Heart left ventricle (tissue), 16 donors: ENCODE measurements at regions not wholly inside any gene's neighbourhood (a gene's known extent, or its start where the extent isn't known, plus 50 kb on each side); places are given as distances from the start of the nearest gene placed in this dataset.

Source experiments
- ATAC-seq, 4 donors: fragments of 200-7000 bp; cut with Tn5 transposase; one replicate each; pipeline ENCODE4 v1.9.1; 2020 to 2022; ENCODE audit warnings: moderate library complexity in 4 of 4, mild to moderate bottlenecking in 3 of 4, moderate number of reproducible peaks in 1 of 4
- DNase-seq, 5 donors: peaks; one replicate each; pipeline ENCODE4 v3.0.0-alpha.2; 2020
- H3K27ac ChIP-seq, 12 donors: fragments of 200-600 bp; sonication (generic) in 4 of 12; one replicate each; pipeline versions ENCODE4 v1.5.0 to v1.8.0; 2016 to 2022; ENCODE audit warnings: mild to moderate bottlenecking in 2 of 12
- H3K27me3 ChIP-seq, 9 donors: fragments of 200-600 bp; sonication (generic) in 2 of 9; one replicate each; pipeline versions ENCODE4 v1.5.1 to v1.8.0; 2016 to 2022; ENCODE audit warnings: mild to moderate bottlenecking in 3 of 9
- H3K36me3 ChIP-seq, 9 donors: fragments of 200-600 bp; sonication (generic) in 2 of 9; one replicate each; pipeline versions ENCODE4 v1.5.0 to v1.8.0; 2018 to 2022; ENCODE audit warnings: mild to moderate bottlenecking in 2 of 9
- H3K4me1 ChIP-seq, 12 donors: fragments of 200-600 bp; sonication (generic) in 4 of 12; one replicate each; pipeline versions ENCODE4 v1.5.0 to v1.8.0; 2016 to 2022; ENCODE audit warnings: mild to moderate bottlenecking in 3 of 12
- H3K4me3 ChIP-seq, 12 donors: fragments of 200-600 bp; sonication (generic) in 4 of 12; one replicate each; pipeline versions ENCODE4 v1.5.0 to v1.8.0; 2017 to 2022; ENCODE audit warnings: mild to moderate bottlenecking in 9 of 12, moderate library complexity in 4 of 12
- H3K9me3 ChIP-seq, 12 donors: fragments of 200-600 bp; sonication (generic) in 4 of 12; one replicate each; pipeline versions ENCODE4 v1.5.0 to v1.8.0; 2016 to 2022; ENCODE audit warnings: mild to moderate bottlenecking in 1 of 12
- CTCF ChIP-seq, 12 donors: fragments of 200-600 bp; sonication (generic) in 4 of 12; IDR thresholded peaks; one replicate each; pipeline versions ENCODE4 v1.5.0 to v1.8.0; 2018 to 2022; ENCODE audit warnings: antibody characterized with exemption in 12 of 12, mild to moderate bottlenecking in 5 of 12
- POLR2A ChIP-seq, 2 donors: fragments of 450-650 bp; IDR thresholded peaks; one replicate each; pipeline ENCODE4 v1.6.1; 2017; ENCODE audit warnings: antibody characterized with exemption in 2 of 2, mild to moderate bottlenecking in 2 of 2, moderate library complexity in 2 of 2
- WGBS, 4 donors: extraction: QIAGEN DNeasy Blood & Tissue Kit in 2 of 4; methylation state at CpG; one replicate each; pipeline versions ENCODE4 v1.1.5 to v1.1.7; 2013 to 2018; 5-methylcytosine and 5-hydroxymethylcytosine counted together
- intact Hi-C, 10 donors: fragments of 100-400 bp; cut with DNase I; formaldehyde crosslinking; loops; one replicate each; pipeline versions ENCODE4 v1.11.1 to v1.14.2; 2022
- donor health status: ischemic (EF 13 %, LVEDD 7.1; RV severe dilation, severe dysfunction).
- donor health status: healthy with polysubstance abuse.
- donor health status: DM: no; HTN: yes; CAD: no.
- donor health status: DM: no; HTN: no; CAD: no.
- donor health status: ischemic (EF 25% LVEDD 6.9; RV normal size, moderate dysfunction).
- donor health status: ischemic (EF 25% LVEDD 5.7; RV mildly dilated, moderate dysfunction).
- donor health status: healthy.
- donor health status: DM: yes; HTN: yes; CAD: no.
- donor health status: ischemic (EF 35%, LVEDD 5.7; RV mildly dilated, moderate dysfunction).
- donor health status: nonischemic (EF 11% LVEDD 7.7; RV severe dilation, severe dysfunction).
- donor health status: DM: yes; HTN: yes; CAD: no.
- donor health status: PGD.
- donor health status: ischemic (EF 29% LVEDD 5.4; RV normal size, mild dysfunction).
- donor health status: nonischemic (EF 23%, LVEDD 6.1; RV moderate dilation, normal function).

DNA sequence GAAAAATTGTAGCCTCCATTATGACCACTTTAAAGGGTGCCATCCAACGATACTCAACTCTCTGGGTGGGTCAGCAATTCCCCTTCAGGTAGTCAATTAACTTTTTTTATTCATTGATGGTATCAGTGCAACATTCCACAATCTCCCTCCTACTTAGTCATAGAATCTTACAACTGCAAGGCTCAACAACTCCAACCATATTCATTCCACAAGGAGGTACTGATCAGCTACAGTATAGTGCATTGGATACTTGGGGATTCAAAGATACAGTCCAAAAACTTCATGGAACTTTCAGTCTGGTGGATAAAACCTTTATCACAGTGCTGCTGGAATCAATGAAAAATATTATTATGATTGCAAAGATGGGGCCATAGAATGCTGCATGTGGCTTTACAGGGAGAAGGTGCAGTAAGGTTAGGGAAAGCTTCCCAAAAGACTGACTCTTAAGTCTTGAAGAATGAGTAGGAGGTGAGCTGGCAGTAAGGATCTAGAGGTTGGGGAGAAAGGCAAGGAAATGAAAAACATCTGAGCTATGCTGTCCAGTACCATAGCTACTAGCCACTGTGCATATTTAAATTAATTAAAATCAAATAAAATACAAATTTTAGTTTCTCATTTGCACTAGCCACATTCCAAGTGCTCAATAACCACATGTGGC is 314.7 kb upstream of the PRDM1 start:
- ATAC-seq: no peak

GRCh38 chr6:105769987-105770386 is 316.1 kb upstream of the PRDM1 start:
- 73 to 92% (median 88%) methylated on average over 2 of the region's 2 CpGs for WGBS, 4 donors
- peaks cover 0 to 12% (median 3%) of the 10 kb centered on the region in 12 donors for H3K9me3 ChIP-seq
- ATAC-seq (no peak), DNase-seq (no peak)
- intact Hi-C loops: no loop called here
- TF ChIP-seq CTCF (IDR thresholded peaks at IDR 0.05): no peak
- TF ChIP-seq POLR2A (IDR thresholded peaks at IDR 0.05): no peak
- H3K4me1 ChIP-seq: no peaks in the 10 kb centered on the region
- no peak overlapping the region for H3K27ac ChIP-seq
- H3K27me3 ChIP-seq: no peaks in the 10 kb centered on the region
- H3K4me3 ChIP-seq: no peak overlapping the region
- no peaks in the 10 kb centered on the region for H3K36me3 ChIP-seq

More for the DNA sequence above, 314.7 kb upstream of the PRDM1 start:
- 70 to 89% (median 84%) methylated on average over 1 of the region's 1 CpG for WGBS, 4 donors
- no peaks in the 10 kb centered on the region for H3K27me3 ChIP-seq
- H3K27ac ChIP-seq: no peak overlapping the region
- TF ChIP-seq POLR2A (IDR thresholded peaks at IDR 0.05): no peak
- TF ChIP-seq CTCF (IDR thresholded peaks at IDR 0.05): no peak
- intact Hi-C loops: no loop called here
- H3K4me1 ChIP-seq: no peaks in the 10 kb centered on the region
- H3K36me3 ChIP-seq: no peaks in the 10 kb centered on the region
- no peak overlapping the region for H3K4me3 ChIP-seq
- no peak for DNase-seq
- peaks cover 0 to 25% (median 10%) of the 10 kb centered on the region in 12 donors for H3K9me3 ChIP-seq

DNA sequence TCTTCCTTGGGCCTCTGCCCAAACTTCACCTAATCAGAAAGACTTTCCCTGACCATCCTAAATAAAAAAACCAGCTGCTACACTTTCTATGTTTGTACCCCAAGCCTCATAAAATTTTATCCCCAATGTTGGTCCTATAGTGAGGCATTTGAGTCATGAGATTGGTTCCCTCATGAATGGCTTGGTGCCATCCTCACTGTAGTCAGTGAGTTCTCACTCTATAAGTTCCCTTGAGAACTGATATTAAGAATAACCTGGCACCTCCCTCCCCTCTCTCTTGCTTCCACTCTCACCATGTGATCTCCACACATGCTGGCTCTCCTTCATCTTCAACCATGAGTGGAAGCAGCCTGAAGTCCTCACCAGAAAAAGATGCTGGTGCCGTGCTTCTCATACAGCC is 316.9 kb upstream of the PRDM1 start:
- DNase-seq: no peak
- TF ChIP-seq POLR2A (IDR thresholded peaks at IDR 0.05) (no peak), CTCF (IDR thresholded peaks at IDR 0.05) (no peak)
- ATAC-seq: no peak
- Histone ChIP-seq H3K27me3 (no peaks in the 10 kb centered on the region), H3K4me3 (no peak overlapping the region), H3K4me1 (no peaks in the 10 kb centered on the region), H3K36me3 (no peaks in the 10 kb centered on the region), H3K27ac (no peak overlapping the region), H3K9me3 (peaks cover 0 to 4% (median 0%) of the 10 kb centered on the region in 12 donors)
- intact Hi-C loops: no loop called here
- 92 to 97% (median 95%) methylated on average over 1 of the region's 1 CpG for WGBS, 4 donors

GRCh38 chr6:105767541-105767940 is 318.6 kb upstream of the PRDM1 start:
- 62 to 72% (median 69%) methylated on average over 3 of the region's 3 CpGs for WGBS, 4 donors
- H3K27ac ChIP-seq: no peak overlapping the region
- TF ChIP-seq CTCF (IDR thresholded peaks at IDR 0.05) (no peak), POLR2A (IDR thresholded peaks at IDR 0.05) (no peak)
- no peaks in the 10 kb centered on the region for H3K9me3 ChIP-seq
- no peaks in the 10 kb centered on the region for H3K4me1 ChIP-seq
- H3K4me3 ChIP-seq: no peak overlapping the region
- no peaks in the 10 kb centered on the region for H3K27me3 ChIP-seq
- ATAC-seq (no peak), DNase-seq (no peak)
- intact Hi-C loops: no loop called here
- H3K36me3 ChIP-seq: no peaks in the 10 kb centered on the region
